Stomach smooth muscle (tissue), 2 donors: ENCODE measurements at regions not wholly inside any gene's neighbourhood (a gene's known extent, or its start where the extent isn't known, plus 50 kb on each side); places are given as distances from the start of the nearest gene placed in this dataset.

Source experiments
- H3K27ac ChIP-seq: one replicate; pipeline ENCODE4 v1.7.0; 2013; ENCODE audit warnings: mild to moderate bottlenecking, low read length, inconsistent platforms
- H3K27me3 ChIP-seq, 2 donors: one replicate each; pipeline ENCODE4 v1.7.0; 2013; ENCODE audit warnings: low read length in 2 of 2; ENCODE audit not compliant: insufficient read depth in 2 of 2, control insufficient read depth in 1 of 2
- H3K36me3 ChIP-seq, 2 donors: one replicate each; pipeline ENCODE4 v1.7.0; 2013; ENCODE audit warnings: low read length in 2 of 2; ENCODE audit not compliant: control insufficient read depth in 2 of 2, insufficient read depth in 2 of 2
- H3K4me1 ChIP-seq: one replicate; pipeline ENCODE4 v1.7.0; 2013; ENCODE audit warnings: low read length; ENCODE audit not compliant: control insufficient read depth, insufficient read depth
- H3K4me3 ChIP-seq, 2 donors: one replicate each; pipeline ENCODE4 v1.7.0; 2013; ENCODE audit warnings: low read length in 2 of 2
- H3K9ac ChIP-seq, 2 donors: one replicate each; pipeline ENCODE4 v1.7.0; 2013; ENCODE audit warnings: low read length in 2 of 2, mild to moderate bottlenecking in 1 of 2
- H3K9me3 ChIP-seq, 2 donors: one replicate each; pipeline ENCODE4 v1.7.0; 2013; ENCODE audit warnings: low read length in 2 of 2; ENCODE audit not compliant: control insufficient read depth in 2 of 2
- donor health status: healthy.
- donor health status: Pancreatic carcinoma.

DNA sequence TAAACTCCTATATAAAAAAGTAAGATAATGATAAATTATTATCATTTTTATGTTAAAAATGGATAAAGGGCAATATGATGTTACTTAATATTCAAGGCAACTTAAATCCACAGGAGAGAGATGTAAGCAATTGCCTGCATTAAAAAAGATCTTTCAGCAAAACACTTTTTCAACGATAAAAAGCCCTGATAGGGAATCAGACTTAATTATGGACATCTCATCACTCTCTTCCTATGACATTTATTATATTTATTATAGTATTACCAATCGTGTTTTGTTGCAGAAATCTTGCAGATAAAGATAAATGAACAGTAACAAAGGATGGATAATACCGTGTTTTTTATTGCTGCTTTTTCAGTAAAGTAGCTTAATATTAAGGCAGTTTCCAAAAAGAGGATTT is 178.5 kb downstream of the SH2D1A start:
- no peaks in the 10 kb centered on the region for H3K9me3 ChIP-seq
- no peaks in the 10 kb centered on the region for H3K4me1 ChIP-seq
- no peak overlapping the region for H3K27ac ChIP-seq
- H3K9ac ChIP-seq = no peak overlapping the region
- no peaks in the 10 kb centered on the region for H3K36me3 ChIP-seq
- no peaks in the 10 kb centered on the region for H3K27me3 ChIP-seq
- H3K4me3 ChIP-seq = no peak overlapping the region

DNA sequence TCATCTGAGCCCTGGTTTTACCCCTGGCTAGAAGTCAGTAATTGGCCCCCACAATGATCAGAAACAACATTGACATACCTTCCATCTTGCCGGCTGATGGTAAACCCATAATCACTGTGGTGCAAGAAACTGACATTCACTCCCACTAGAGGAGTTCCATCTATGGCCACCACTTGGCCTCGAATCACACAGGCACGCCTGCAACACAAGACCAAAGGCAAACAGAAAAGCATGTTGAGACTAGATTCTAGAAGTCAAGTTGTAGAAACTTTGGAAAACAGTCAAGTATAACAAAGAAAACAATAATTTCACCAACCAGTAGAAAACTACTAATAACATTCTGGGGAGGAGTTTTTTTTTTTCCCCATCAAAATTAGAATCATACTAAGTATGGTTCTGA is 183.4 kb downstream of the SH2D1A start:
- Histone ChIP-seq H3K9ac (no peak overlapping the region), H3K27me3 (no peaks in the 10 kb centered on the region), H3K9me3 (no peaks in the 10 kb centered on the region), H3K4me3 (no peak overlapping the region), H3K4me1 (no peaks in the 10 kb centered on the region), H3K27ac (no peak overlapping the region), H3K36me3 (no peaks in the 10 kb centered on the region)

- H3K27me3 ChIP-seq = no peaks in the 10 kb centered on the region
- no peaks in the 10 kb centered on the region for H3K36me3 ChIP-seq
- no peaks in the 10 kb centered on the region for H3K9me3 ChIP-seq
- H3K4me1 ChIP-seq = no peaks in the 10 kb centered on the region
- no peak overlapping the region for H3K9ac ChIP-seq
- H3K4me3 ChIP-seq = no peak overlapping the region
- no peak overlapping the region for H3K27ac ChIP-seq
Observed at GRCh38 chrX:124530803-124531202, 184.4 kb downstream of the SH2D1A start.

DNA sequence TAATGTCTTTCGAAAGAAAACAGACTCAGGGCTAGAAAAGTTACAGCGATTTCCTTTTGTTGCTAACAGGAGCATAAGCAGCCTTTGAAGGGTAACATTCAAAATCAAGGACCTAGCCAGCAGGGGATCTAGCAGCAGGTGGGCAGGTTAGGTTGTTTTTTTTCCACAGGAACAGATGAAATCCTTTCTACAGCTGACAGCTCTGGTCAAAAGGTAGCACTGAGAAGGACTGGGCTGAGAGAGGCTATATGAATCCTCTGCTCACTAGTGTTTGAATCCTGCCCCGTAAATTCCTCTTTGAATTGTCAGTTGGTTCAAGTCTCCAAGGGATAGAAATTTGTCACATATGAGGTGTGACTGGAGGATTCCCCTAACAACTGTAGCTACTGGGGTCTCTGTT is 188.2 kb downstream of the SH2D1A start:
- H3K4me1 ChIP-seq = no peaks in the 10 kb centered on the region
- H3K27me3 ChIP-seq = no peaks in the 10 kb centered on the region
- H3K27ac ChIP-seq = no peak overlapping the region
- H3K9ac ChIP-seq = no peak overlapping the region
- no peaks in the 10 kb centered on the region for H3K36me3 ChIP-seq
- no peaks in the 10 kb centered on the region for H3K9me3 ChIP-seq
- no peak overlapping the region for H3K4me3 ChIP-seq

- Histone ChIP-seq H3K27ac (no peak overlapping the region), H3K4me3 (no peak overlapping the region), H3K9me3 (no peaks in the 10 kb centered on the region), H3K36me3 (no peaks in the 10 kb centered on the region), H3K4me1 (no peaks in the 10 kb centered on the region), H3K27me3 (no peaks in the 10 kb centered on the region), H3K9ac (no peak overlapping the region)
Observed at GRCh38 chrX:124540474-124540873, 194.1 kb downstream of the SH2D1A start.

DNA sequence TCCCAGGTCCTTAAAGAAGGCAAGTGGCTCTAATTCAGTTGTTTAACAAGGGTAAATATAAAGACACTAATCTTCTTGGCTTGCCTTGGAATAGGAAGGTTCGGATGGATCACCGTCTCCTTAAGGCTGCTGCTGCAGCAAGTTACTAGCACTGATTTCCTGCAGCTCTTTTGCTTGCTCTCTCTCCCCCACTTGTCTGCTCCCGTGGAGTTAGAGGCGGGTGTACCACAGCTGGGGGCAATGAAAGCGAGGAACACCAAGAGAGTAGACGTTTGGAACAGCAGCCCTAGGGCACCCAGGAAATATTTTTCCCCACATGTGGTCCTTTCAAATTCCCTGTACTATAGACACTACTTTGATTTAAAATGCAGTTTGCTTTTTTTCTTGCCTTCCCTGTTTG is 202.2 kb downstream of the SH2D1A start:
- Histone ChIP-seq H3K27ac (no peak overlapping the region), H3K27me3 (no peaks in the 10 kb centered on the region), H3K4me1 (no peaks in the 10 kb centered on the region), H3K9me3 (no peaks in the 10 kb centered on the region), H3K9ac (no peak overlapping the region), H3K4me3 (no peak overlapping the region), H3K36me3 (no peaks in the 10 kb centered on the region)

DNA sequence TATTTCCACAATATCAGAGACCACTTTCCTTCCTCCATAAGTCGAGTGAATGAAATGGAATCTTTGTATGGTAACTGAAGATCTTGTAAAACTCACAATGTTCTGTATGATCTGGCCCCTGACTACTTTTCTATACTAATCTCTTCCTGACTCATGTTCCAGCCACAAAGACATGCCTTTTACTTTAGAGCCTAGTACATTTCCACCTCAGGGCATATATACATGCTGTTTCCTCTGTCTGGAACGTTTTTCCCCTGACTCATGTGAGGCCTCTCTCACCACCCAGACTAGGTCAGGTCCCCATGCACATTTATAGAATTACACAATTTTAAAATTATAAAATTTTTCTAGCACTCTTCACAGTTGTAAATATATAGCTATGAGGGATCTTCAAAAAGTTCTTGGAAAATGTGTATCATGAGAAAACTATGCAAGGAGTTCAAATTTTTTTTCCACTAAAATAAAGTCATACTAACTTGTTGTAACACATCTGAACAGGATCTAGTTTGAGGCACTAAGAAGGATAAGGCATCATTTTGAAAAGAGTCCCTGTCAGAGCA is 208.8 kb downstream of the SH2D1A start:
- Histone ChIP-seq H3K4me3 (no peak overlapping the region), H3K9ac (no peak overlapping the region), H3K36me3 (no peaks in the 10 kb centered on the region), H3K27me3 (no peaks in the 10 kb centered on the region), H3K27ac (no peak overlapping the region), H3K9me3 (no peaks in the 10 kb centered on the region), H3K4me1 (no peaks in the 10 kb centered on the region)

- H3K27me3 ChIP-seq = no peaks in the 10 kb centered on the region
Observed at GRCh38 chrX:124557976-124558375, 211.6 kb downstream of the SH2D1A start.

GRCh38 chrX:124573468-124573867 is 227.1 kb downstream of the SH2D1A start:
- H3K4me1 ChIP-seq = no peaks in the 10 kb centered on the region
- H3K27me3 ChIP-seq = no peaks in the 10 kb centered on the region
- H3K9ac ChIP-seq = no peak overlapping the region
- no peak overlapping the region for H3K4me3 ChIP-seq
- no peak overlapping the region for H3K27ac ChIP-seq
- no peaks in the 10 kb centered on the region for H3K9me3 ChIP-seq
- H3K36me3 ChIP-seq = no peaks in the 10 kb centered on the region

More at GRCh38 chrX:124557976-124558375, 211.6 kb downstream of the SH2D1A start:
- H3K9me3 ChIP-seq = no peaks in the 10 kb centered on the region
- H3K36me3 ChIP-seq = no peaks in the 10 kb centered on the region
- no peaks in the 10 kb centered on the region for H3K4me1 ChIP-seq
- H3K9ac ChIP-seq = no peak overlapping the region
- H3K4me3 ChIP-seq = no peak overlapping the region
- no peak overlapping the region for H3K27ac ChIP-seq

DNA sequence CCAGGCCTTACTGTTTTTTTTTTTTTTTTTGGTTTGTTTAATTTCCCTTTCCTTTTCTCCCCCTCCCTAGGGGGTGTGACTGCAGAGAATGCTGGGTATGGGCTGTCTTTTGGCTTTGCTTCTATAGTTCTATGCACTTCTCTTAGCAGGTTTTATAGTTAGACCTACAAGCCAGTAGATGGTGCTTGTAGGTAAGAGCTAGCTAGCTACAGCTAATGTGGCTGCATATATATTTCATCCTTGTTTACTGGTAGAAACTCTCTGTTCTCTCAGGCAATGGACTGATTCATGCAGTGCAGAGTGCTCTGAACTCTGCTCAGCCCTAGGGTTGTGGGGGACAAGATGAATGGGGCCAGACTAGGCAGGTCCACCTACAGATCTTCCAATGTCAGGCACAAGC is 246.4 kb downstream of the SH2D1A start:
- no peaks in the 10 kb centered on the region for H3K4me1 ChIP-seq
- H3K9ac ChIP-seq = no peak overlapping the region
- H3K27ac ChIP-seq = no peak overlapping the region
- H3K9me3 ChIP-seq = no peaks in the 10 kb centered on the region
- H3K27me3 ChIP-seq = no peaks in the 10 kb centered on the region
- no peaks in the 10 kb centered on the region for H3K36me3 ChIP-seq
- no peak overlapping the region for H3K4me3 ChIP-seq

GRCh38 chrX:124594017-124594651 is 247.8 kb downstream of the SH2D1A start:
- Histone ChIP-seq H3K9me3 (no peaks in the 10 kb centered on the region), H3K27me3 (no peaks in the 10 kb centered on the region), H3K27ac (no peak overlapping the region), H3K4me3 (no peak overlapping the region), H3K36me3 (no peaks in the 10 kb centered on the region), H3K4me1 (no peaks in the 10 kb centered on the region), H3K9ac (no peak overlapping the region)
